Mesenchymal stem cell (in vitro differentiated cells and primary cell): ENCODE measurements at regions not wholly inside any gene's neighbourhood (a gene's known extent, or its start where the extent isn't known, plus 50 kb on each side); places are given as distances from the start of the nearest gene placed in this dataset.

Source experiments
- DNase-seq: peaks from one replicate; pipeline ENCODE4 v3.0.0-alpha.2; 2013
- H2AFZ ChIP-seq: one replicate; pipeline ENCODE4 v1.6.1; 2013; ENCODE audit warnings: low read depth, mild to moderate bottlenecking, control low read depth, inconsistent platforms, low read length, moderate library complexity
- H2AK5ac ChIP-seq: 2 replicates; pipeline ENCODE4 v1.6.1; 2013; ENCODE audit warnings: low read length, moderate library complexity, mild to moderate bottlenecking, inconsistent platforms; ENCODE audit not compliant: severe bottlenecking
- H2BK120ac ChIP-seq: one replicate; pipeline ENCODE4 v1.6.1; 2013; ENCODE audit warnings: low read depth, mild to moderate bottlenecking, inconsistent platforms, low read length, moderate library complexity
- H2BK12ac ChIP-seq, 2 experiments: one replicate each; pipeline ENCODE4 v1.6.1; 2013; ENCODE audit warnings: inconsistent platforms in 2 of 2, low read length in 2 of 2, mild to moderate bottlenecking in 2 of 2, moderate library complexity in 2 of 2, control low read depth in 1 of 2
- H2BK15ac ChIP-seq: one replicate; pipeline ENCODE4 v1.6.1; 2013; ENCODE audit warnings: mild to moderate bottlenecking, low read depth, inconsistent platforms; ENCODE audit not compliant: poor library complexity, severe bottlenecking
- H2BK5ac ChIP-seq: 2 replicates; pipeline ENCODE4 v1.6.1; 2013; ENCODE audit warnings: low read depth, mild to moderate bottlenecking, low read length, control low read depth, inconsistent platforms; ENCODE audit not compliant: poor library complexity, severe bottlenecking
- H3K14ac ChIP-seq, 2 experiments: one replicate each; pipeline ENCODE4 v1.6.1; 2013; ENCODE audit warnings: inconsistent platforms in 2 of 2, low read length in 2 of 2, control low read depth in 1 of 2, mild to moderate bottlenecking in 1 of 2, moderate library complexity in 1 of 2
- H3K18ac ChIP-seq, 2 experiments: one replicate each; pipeline ENCODE4 v1.6.1; 2013; ENCODE audit warnings: inconsistent platforms in 2 of 2, low read length in 2 of 2, control low read depth in 1 of 2, low read depth in 1 of 2, mild to moderate bottlenecking in 1 of 2
- H3K23ac ChIP-seq, 2 experiments: one replicate each; pipeline ENCODE4 v1.6.1; 2013; ENCODE audit warnings: inconsistent platforms in 2 of 2, low read length in 2 of 2, mild to moderate bottlenecking in 2 of 2, moderate library complexity in 2 of 2, control low read depth in 1 of 2
- H3K27ac ChIP-seq: 2 replicates; pipeline ENCODE4 v1.5.1; 2013; ENCODE audit warnings: mild to moderate bottlenecking, moderate library complexity, low read length, control low read depth, inconsistent platforms; ENCODE audit not compliant: poor library complexity, severe bottlenecking
- H3K27me3 ChIP-seq, 2 experiments: 2 replicates each; pipeline versions ENCODE4 v1.6.1 to v1.7.0; 2013; ENCODE audit warnings: low read length in 2 of 2, mild to moderate bottlenecking in 2 of 2, moderate library complexity in 2 of 2, control low read depth in 1 of 2, inconsistent platforms in 1 of 2; ENCODE audit not compliant: control insufficient read depth in 1 of 2, insufficient read depth in 1 of 2
- H3K36me3 ChIP-seq, 2 experiments: 2 replicates each; pipeline versions ENCODE4 v1.6.1 to v1.7.0; 2013; ENCODE audit warnings: low read length in 2 of 2, control low read depth in 1 of 2, inconsistent platforms in 1 of 2, low read depth in 1 of 2, mild to moderate bottlenecking in 1 of 2; ENCODE audit not compliant: insufficient read depth in 2 of 2, control insufficient read depth in 1 of 2
- H3K4ac ChIP-seq, 2 experiments: one replicate each; pipeline ENCODE4 v1.6.1; 2013; ENCODE audit warnings: inconsistent platforms in 2 of 2, low read length in 2 of 2, mild to moderate bottlenecking in 2 of 2, moderate library complexity in 2 of 2, control low read depth in 1 of 2, low read depth in 1 of 2
- H3K4me1 ChIP-seq: 2 replicates; pipeline ENCODE4 v1.6.1; 2013; ENCODE audit warnings: low read depth, low read length, control low read depth; ENCODE audit not compliant: control insufficient read depth, insufficient read depth
- H3K4me2 ChIP-seq: 2 replicates; pipeline ENCODE4 v1.6.1; 2013; ENCODE audit warnings: low read length, mild to moderate bottlenecking, inconsistent platforms; ENCODE audit not compliant: poor library complexity, severe bottlenecking
- H3K4me3 ChIP-seq, 2 experiments: 2 replicates each; pipeline versions ENCODE4 v1.5.1 to v1.7.0; 2013; ENCODE audit warnings: low read length in 2 of 2, mild to moderate bottlenecking in 2 of 2, control low read depth in 1 of 2, low read depth in 1 of 2; ENCODE audit not compliant: insufficient read depth in 1 of 2
- H3K79me1 ChIP-seq: replicated peaks from 2 replicates; pipeline ENCODE4 v1.6.1; 2013; ENCODE audit warnings: mild to moderate bottlenecking, control low read depth, low read length, inconsistent platforms; ENCODE audit not compliant: poor library complexity, severe bottlenecking
- H3K9ac ChIP-seq: 2 replicates; pipeline ENCODE4 v1.7.0; 2013; ENCODE audit warnings: mild to moderate bottlenecking, low read length, moderate library complexity
- H3K9me3 ChIP-seq: 2 replicates; pipeline ENCODE4 v1.7.0; 2013; ENCODE audit warnings: mild to moderate bottlenecking, low read length; ENCODE audit not compliant: control insufficient read depth
- H4K8ac ChIP-seq: one replicate; pipeline ENCODE4 v1.6.1; 2013; ENCODE audit warnings: inconsistent platforms, mild to moderate bottlenecking, low read length, moderate library complexity
- H4K91ac ChIP-seq: one replicate; pipeline ENCODE4 v1.6.1; 2013; ENCODE audit warnings: mild to moderate bottlenecking, low read length, inconsistent platforms
- WGBS: methylation state at CpG from one replicate; pipeline ENCODE4 v1.1.7; 2013; ENCODE audit warnings: mixed read lengths; 5-methylcytosine and 5-hydroxymethylcytosine counted together

- Histone ChIP-seq H2AFZ (no peak overlapping the region), H4K91ac (no peak overlapping the region), H2AK5ac (no peak overlapping the region), H3K4me1 (no peaks in the 10 kb centered on the region), H3K14ac (no peak overlapping the region), H2BK15ac (no peak overlapping the region), H3K27ac (no peak overlapping the region), H2BK120ac (no peak overlapping the region), H2BK12ac (no peak overlapping the region), H3K36me3 (no peaks in the 10 kb centered on the region), H3K9me3 (no peaks in the 10 kb centered on the region), H3K79me1 (no peaks in the 10 kb centered on the region), H3K9ac (no peak overlapping the region), H3K18ac (no peak overlapping the region), H3K4me2 (no peak overlapping the region), H3K23ac (no peak overlapping the region), H3K27me3 (no peaks in the 10 kb centered on the region), H4K8ac (no peak overlapping the region), H3K4me3 (no peak overlapping the region), H3K4ac (no peak overlapping the region), H2BK5ac (no peak overlapping the region)
- no peak for DNase-seq
- WGBS, result 86% methylated on average over 1 of the region's 5 CpGs
These were observed 319.3 kb upstream of the GRID2 start for GRCh38 chr4:91984466-91984865.

- H3K23ac ChIP-seq, result no peak overlapping the region
- no peak overlapping the region for H2AK5ac ChIP-seq
- H3K4me2 ChIP-seq, result no peak overlapping the region
- no peak overlapping the region for H3K9ac ChIP-seq
- H2BK120ac ChIP-seq, result no peak overlapping the region
- H3K4me1 ChIP-seq, result no peaks in the 10 kb centered on the region
- no peak overlapping the region for H3K27ac ChIP-seq
- no peak overlapping the region for H2BK5ac ChIP-seq
- H3K14ac ChIP-seq, result no peak overlapping the region
- H4K91ac ChIP-seq, result no peak overlapping the region
- H2BK12ac ChIP-seq, result no peak overlapping the region
- no peak overlapping the region for H2BK15ac ChIP-seq
- no peak overlapping the region for H3K4me3 ChIP-seq
- no peak overlapping the region for H3K18ac ChIP-seq
- H3K79me1 ChIP-seq, result no peaks in the 10 kb centered on the region
- H3K4ac ChIP-seq, result no peak overlapping the region
- no peak overlapping the region for H4K8ac ChIP-seq
- H3K36me3 ChIP-seq, result no peaks in the 10 kb centered on the region
- no peaks in the 10 kb centered on the region for H3K9me3 ChIP-seq
- no peak for DNase-seq
- no peak overlapping the region for H2AFZ ChIP-seq
- 0% methylated on average over 1 of the region's 2 CpGs for WGBS
- H3K27me3 ChIP-seq, result no peaks in the 10 kb centered on the region
These were observed 313.9 kb upstream of the GRID2 start for GRCh38 chr4:91989914-91990313.

GRCh38 chr4:91990726-91991125, 313.0 kb upstream of the GRID2 start:
- no peak overlapping the region for H3K9ac ChIP-seq
- H3K4me2 ChIP-seq, result no peak overlapping the region
- no peaks in the 10 kb centered on the region for H3K36me3 ChIP-seq
- no peak overlapping the region for H3K4me3 ChIP-seq
- no peak overlapping the region for H2BK5ac ChIP-seq
- no peak overlapping the region for H2AFZ ChIP-seq
- H4K91ac ChIP-seq, result no peak overlapping the region
- H3K79me1 ChIP-seq, result no peaks in the 10 kb centered on the region
- H3K4me1 ChIP-seq, result no peaks in the 10 kb centered on the region
- no peak for DNase-seq
- no peak overlapping the region for H2AK5ac ChIP-seq
- H2BK12ac ChIP-seq, result no peak overlapping the region
- no peak overlapping the region for H3K18ac ChIP-seq
- no peak overlapping the region for H3K23ac ChIP-seq
- H3K14ac ChIP-seq, result no peak overlapping the region
- H2BK15ac ChIP-seq, result no peak overlapping the region
- H3K27me3 ChIP-seq, result no peaks in the 10 kb centered on the region
- H2BK120ac ChIP-seq, result no peak overlapping the region
- H3K27ac ChIP-seq, result no peak overlapping the region
- WGBS, result 67% methylated on average over 1 of the region's 2 CpGs
- H4K8ac ChIP-seq, result no peak overlapping the region
- H3K9me3 ChIP-seq, result no peaks in the 10 kb centered on the region
- H3K4ac ChIP-seq, result no peak overlapping the region

GRCh38 chr4:91997045-91997444, 306.7 kb upstream of the GRID2 start:
- Histone ChIP-seq H2AFZ (no peak overlapping the region), H3K27ac (no peak overlapping the region), H3K4ac (no peak overlapping the region), H3K4me3 (no peak overlapping the region), H4K91ac (no peak overlapping the region), H4K8ac (no peak overlapping the region), H3K79me1 (no peaks in the 10 kb centered on the region), H2AK5ac (no peak overlapping the region), H2BK120ac (no peak overlapping the region), H2BK5ac (no peak overlapping the region), H3K27me3 (no peaks in the 10 kb centered on the region), H3K4me1 (no peaks in the 10 kb centered on the region), H3K14ac (no peak overlapping the region), H3K9me3 (no peaks in the 10 kb centered on the region), H3K36me3 (no peaks in the 10 kb centered on the region), H3K23ac (no peak overlapping the region), H2BK12ac (no peak overlapping the region), H2BK15ac (no peak overlapping the region), H3K4me2 (no peak overlapping the region), H3K18ac (no peak overlapping the region), H3K9ac (no peak overlapping the region)
- DNase-seq, result no peak
- 47% methylated on average over 1 of the region's 2 CpGs for WGBS
